HG03520 (cell line): ENCODE measurements at regions not wholly inside any gene's neighbourhood (a gene's known extent, or its start where the extent isn't known, plus 50 kb on each side); places are given as distances from the start of the nearest gene placed in this dataset.
"Not testable (repeated sequence)": the region's sequence is repeated elsewhere in the genome, so short reads cannot be mapped to it uniquely, and the experiment has no call there.

Experiments used
- ATAC-seq: cut with Tn5 transposase; IDR thresholded peaks from one replicate; pipeline ENCODE4 v1.9.1; 2021; ENCODE audit warnings: mild to moderate bottlenecking, moderate library complexity; ENCODE audit not compliant: unreplicated experiment

GRCh38 chr18:10138719-10139118 lies 224.9 kb downstream of the VAPA start:
- ATAC-seq: no peak

- no peak for ATAC-seq
Measured at GRCh38 chr18:10139783-10140410, 226.1 kb downstream of the VAPA start.

DNA sequence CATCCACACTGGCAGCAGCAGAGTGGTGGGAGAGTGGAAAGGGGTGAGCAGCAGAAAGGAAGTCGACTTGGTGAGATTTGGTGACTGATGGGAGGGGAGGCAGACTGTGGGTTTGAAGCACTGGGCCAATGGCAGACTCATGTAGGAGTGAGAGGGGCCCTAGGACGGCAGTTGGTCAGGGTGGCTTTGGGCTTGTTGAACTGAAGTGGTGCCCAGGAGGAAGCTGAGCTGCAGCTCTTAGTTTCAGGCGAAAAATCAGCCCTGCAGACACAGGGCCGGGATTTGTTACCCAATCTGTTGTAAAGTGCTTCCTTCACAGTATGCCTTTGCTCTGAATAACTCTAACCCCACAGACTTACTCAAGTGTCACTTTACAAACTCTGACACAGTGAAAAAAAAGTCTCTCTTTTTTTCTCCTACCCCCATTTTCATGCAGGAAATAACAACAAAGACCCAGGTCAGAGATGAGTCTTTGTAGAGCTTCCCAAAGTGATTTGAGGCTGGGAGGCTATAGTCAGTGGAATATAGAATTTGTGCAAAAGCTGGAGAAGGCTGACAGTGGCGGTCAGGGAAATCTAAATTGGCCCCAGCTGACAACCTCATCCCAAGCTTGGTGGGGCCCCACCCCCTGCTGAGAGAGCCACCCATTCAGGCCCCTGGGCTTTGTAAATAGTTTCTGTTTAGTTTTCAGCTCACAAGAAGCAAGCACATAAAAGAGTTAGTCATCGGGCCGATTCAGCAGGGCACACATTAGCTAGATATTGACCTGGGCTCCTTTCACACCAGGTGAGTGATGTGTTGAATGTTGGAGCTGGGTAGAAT lies 226.9 kb downstream of the VAPA start:
- no peak for ATAC-seq

GRCh38 chr18:10141559-10141958 lies 227.7 kb downstream of the VAPA start:
- no peak for ATAC-seq

DNA sequence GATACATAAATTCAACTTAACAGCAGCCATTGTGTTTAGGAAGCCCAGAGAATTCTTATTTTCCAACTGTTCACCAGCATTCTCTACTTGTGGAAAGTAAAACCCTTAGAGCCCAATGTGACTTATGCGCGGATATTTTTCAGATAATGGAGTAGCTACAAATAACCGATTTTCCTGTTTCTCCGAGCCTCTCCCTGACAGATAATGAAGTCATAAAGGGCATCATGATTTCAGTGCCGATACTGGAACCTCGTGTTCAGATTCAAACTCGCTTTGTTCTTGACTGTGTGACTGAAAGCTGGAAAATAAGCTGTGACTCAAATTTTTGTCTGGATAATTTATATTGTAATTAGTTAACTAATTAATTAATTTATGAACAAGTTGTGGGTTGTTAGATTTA lies 228.2 kb downstream of the VAPA start:
- ATAC-seq: no peak

DNA sequence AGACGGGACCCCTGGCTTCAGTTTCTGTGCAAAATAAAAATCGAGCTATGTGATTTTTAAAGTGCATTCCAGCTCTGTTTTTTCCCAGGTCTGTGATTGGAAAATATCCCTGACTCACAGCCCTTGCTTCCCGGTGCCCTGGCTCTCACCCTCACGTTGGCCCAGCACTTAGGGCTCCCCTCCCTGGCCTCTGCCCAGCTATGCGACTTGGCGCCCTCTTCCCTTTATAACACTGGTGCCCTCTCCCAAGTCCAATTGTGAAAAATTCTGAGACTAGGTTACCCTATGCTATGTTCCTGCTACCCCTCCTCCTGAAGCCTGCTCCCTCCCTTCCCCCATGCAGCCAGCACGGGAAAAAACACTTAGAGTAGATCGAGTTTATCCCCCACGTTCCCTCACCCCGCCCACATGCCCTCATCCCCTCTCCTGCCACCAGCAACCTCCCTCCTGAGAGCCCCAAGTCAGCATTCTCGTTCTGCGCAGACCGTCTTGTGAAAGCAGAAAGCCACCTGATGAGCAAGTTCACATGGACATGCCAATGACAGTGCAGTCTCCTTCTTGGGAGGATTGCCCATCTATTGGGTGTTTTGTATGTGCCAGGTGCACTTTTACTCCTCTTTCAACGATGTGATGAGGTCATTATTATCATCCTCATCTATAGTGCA lies 228.8 kb downstream of the VAPA start:
- no peak for ATAC-seq

DNA sequence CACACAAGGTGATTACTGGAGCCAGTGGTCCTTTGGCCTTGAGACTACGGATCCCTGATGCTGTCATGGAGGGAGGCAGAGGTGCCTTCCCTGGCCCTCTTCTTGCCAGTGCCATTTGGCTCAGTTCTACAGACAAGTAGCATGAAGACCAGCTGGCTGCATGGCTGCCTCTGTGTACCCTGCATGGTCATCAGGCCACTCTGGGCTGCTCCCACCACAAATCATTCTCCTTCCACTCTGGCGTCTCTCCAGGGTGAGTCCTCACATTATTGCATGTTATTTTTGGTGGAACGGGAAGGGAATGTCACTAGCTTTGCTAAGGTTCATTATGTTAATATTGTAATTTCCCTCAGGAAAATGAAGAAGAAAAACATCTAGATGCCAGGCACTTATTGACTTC lies 229.8 kb downstream of the VAPA start:
- no peak for ATAC-seq

DNA sequence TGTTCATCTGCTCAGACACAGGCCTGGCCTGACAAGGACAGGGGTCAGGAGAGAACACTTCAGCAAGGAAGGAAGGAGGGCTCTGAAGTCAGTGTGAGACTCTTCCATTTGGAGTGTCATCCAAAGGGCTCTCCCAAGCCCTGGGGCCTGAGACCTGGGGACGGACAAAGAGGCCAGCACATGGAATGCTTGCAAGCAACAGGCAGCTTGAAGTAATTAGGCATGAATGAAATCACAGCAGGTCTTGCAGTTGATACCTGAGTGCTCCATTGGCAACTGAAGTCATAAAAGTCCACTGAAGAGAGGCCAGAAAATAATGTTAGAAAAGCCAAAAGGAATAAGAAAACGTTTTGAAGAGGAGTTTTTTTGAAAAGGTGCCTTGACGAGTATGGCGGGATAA lies 231.7 kb downstream of the VAPA start:
- ATAC-seq: no peak

GRCh38 chr18:10147226-10147625 lies 233.4 kb downstream of the VAPA start:
- no peak for ATAC-seq

DNA sequence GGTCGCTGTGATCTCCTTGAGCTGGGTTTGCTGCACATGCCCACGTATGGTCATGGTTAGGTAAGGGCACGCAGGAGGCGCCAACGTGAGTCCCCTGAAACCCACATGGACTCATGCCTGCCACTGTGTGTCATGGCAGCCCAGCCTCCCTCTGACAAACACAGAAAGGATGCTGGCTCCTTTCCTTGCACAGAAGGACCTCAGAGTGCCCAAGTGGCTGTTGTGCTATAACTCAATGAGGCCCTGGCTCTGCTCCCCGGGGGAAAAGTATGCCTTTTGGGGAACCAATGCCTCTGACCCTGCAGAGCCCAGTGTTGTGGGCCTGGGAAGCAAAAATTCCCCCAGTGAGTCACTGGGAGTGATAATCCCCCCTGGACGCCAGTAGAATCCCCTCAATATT lies 233.9 kb downstream of the VAPA start:
- ATAC-seq: no peak

GRCh38 chr18:10148189-10148929 lies 234.5 kb downstream of the VAPA start:
- no peak for ATAC-seq

DNA sequence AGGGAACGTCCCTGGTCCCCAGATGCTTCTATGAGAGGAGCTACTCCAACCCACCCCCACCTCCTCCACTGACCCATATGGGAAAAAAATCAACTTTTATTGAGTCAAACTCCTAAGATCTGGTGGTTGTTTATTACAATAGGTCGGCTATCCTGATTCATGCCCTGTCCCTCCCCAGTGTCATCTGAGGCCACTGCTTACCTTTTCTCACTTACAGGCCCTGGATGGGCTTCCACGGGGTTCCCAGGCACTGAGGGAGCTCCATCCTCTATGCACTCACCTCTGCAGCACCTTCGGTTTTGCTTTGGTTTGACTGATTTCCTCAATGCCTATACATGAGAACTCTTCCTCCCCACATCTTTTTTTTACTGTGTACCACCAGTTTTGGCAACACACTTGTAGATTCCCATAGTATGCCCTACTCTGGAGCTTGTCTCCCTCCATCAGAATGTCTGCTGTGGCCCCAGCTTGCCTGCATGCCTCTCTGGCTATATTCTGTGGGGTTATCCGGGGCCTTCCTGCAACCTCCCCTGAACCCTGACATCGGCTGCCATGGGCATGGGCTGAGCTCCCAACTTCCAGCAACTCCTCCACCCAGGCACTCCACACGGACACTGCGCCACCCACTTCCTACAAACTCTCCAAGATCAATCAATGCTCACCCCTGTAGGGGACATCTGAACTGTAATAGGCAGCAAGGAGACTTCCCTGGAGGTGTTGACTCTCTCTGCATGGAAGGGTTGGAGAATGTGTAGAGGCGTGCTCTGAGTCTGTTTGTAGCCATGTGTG lies 236.1 kb downstream of the VAPA start:
- ATAC-seq: no peak

- ATAC-seq: not testable (repeated sequence)
Measured at GRCh38 chr18:10150576-10150975, 236.8 kb downstream of the VAPA start.

GRCh38 chr18:10152475-10152874 lies 238.7 kb downstream of the VAPA start:
- ATAC-seq: no peak

DNA sequence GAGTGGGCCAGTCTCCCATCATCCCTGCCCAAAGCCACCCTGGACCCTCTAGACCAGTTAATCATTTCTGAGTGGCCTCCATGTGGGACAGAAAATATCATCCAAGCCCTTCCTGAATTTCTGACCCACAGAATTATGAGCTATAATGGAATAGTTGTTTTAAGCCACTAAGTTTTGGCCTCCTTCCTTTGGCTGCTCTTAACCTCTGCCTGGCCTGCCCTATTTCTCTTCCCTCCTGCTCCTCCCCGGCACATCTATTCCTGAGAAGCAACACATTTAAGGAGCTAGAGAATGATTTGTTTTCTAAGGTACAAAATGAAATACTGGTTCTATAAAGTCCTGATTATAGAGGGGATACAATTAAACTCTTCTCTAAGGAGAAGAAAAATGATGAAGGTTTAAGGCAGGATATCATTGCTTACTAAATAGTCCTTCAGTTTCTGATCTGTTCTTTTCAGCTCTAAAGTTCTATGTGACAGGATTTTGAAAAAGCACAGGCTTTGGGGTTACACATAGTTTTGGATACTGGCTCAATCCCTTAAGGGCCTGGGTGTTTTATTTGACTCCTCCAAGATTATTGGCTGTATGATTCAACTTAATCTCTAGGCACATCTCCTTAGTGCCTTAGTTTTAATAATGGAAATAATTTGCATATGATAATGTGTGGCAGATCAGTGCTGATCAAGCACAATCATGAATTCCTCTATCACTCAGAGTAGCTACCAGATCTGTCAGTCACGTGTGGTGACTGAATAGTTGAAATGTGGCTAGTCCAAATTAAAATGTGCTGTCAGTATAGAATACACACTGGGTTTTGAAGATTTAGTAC lies 240.3 kb downstream of the VAPA start:
- ATAC-seq: no peak

DNA sequence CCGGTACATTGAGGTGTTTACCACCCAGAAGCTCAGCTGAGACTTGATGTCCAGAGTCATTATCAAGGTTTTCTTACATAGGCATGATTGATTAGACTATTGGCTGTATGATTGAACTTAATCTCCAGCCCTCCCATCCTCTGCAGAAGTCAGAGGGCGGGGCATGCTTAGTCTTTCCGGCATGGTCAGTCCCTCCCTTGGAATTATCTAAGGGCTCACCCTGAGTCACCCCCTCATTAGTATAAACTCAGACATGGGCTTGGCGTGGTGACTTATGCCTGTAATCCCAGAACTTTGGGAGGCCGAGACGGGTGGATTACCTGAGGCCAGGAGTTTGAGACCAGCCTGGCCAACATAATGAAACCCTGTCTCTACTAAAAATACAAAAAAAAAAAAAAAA lies 243.9 kb downstream of the VAPA start:
- ATAC-seq: no peak

DNA sequence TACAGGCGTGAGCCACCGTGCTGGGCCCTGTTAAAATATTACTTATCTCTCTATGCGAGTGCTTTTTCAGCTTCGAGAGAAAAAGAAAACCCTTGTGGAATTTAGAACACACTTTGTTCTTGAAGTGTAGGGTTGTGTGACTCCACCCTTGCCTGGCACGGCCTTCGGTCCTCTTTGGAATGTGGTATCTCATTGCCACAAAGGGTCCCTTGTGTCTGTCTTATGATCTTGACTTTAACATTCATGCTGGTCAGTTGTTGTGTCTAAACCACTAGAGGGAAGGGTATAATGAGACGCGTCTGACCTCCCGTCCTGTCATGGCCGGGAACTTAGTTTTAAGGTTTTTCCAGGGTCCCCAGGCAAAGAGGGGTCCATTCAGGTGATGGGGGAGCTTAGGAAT lies 246.4 kb downstream of the VAPA start:
- no peak for ATAC-seq

- ATAC-seq: no peak
Measured at GRCh38 chr18:10161315-10161714, 247.5 kb downstream of the VAPA start.

GRCh38 chr18:10162340-10162739 lies 248.5 kb downstream of the VAPA start:
- no peak for ATAC-seq
